SK-N-SH treated with all-trans-retinoic acid at 6 μM for 48 hours (cell line): ENCODE measurements at regions not wholly inside any gene's neighbourhood (a gene's known extent, or its start where the extent isn't known, plus 50 kb on each side); places are given as distances from the start of the nearest gene placed in this dataset.

Experiments
- ATAC-seq: fragments of 200-7000 bp; cut with Tn5 transposase; 3 replicates; pipeline ENCODE4 v1.9.1; 2020; ENCODE audit warnings: mild to moderate bottlenecking, moderate library complexity
- ARNTL ChIP-seq: fragments of 450-650 bp; formaldehyde crosslinking; IDR thresholded peaks from 2 replicates; pipeline ENCODE4 v1.5.0; 2020; ENCODE audit warnings: low read depth, mild to moderate bottlenecking, moderate library complexity, borderline replicate concordance
- BACH2 ChIP-seq: fragments of 250-450 bp; sonication (Bioruptor Pico); IDR thresholded peaks from 2 replicates; pipeline ENCODE4 v1.9.0; 2021; ENCODE audit warnings: mild to moderate bottlenecking, borderline replicate concordance
- CSDC2 ChIP-seq: fragments of 250-450 bp; sonication (Bioruptor Pico); IDR thresholded peaks from 2 replicates; pipeline ENCODE4 v1.5.0; 2020; ENCODE audit warnings: mild to moderate bottlenecking, moderate library complexity
- ESRRG ChIP-seq: fragments of 250-450 bp; sonication (Bioruptor Pico); IDR thresholded peaks from 2 replicates; pipeline ENCODE4 v1.6.1; 2021; ENCODE audit warnings: mild to moderate bottlenecking
- GLIS3 ChIP-seq: fragments of 250-450 bp; sonication (Bioruptor Pico); IDR thresholded peaks from 2 replicates; pipeline ENCODE4 v1.5.0; 2020; ENCODE audit warnings: mild to moderate bottlenecking, moderate library complexity
- ISL1 ChIP-seq: fragments of 250-450 bp; sonication (Bioruptor Pico); IDR thresholded peaks from 2 replicates; pipeline ENCODE4 v2.1.2; 2022; ENCODE audit warnings: mild to moderate bottlenecking, moderate library complexity
- OSR1 ChIP-seq: fragments of 250-450 bp; sonication (Bioruptor Pico); IDR thresholded peaks from 2 replicates; pipeline ENCODE4 v1.8.0; 2022; ENCODE audit warnings: moderate library complexity, mild to moderate bottlenecking, inconsistent platforms
- PPARA ChIP-seq: fragments of 250-450 bp; sonication (Bioruptor Pico); IDR thresholded peaks from 2 replicates; pipeline ENCODE4 v1.5.0; 2020; ENCODE audit warnings: mild to moderate bottlenecking, borderline replicate concordance
- RARB ChIP-seq: fragments of 250-450 bp; sonication (Bioruptor Pico); IDR thresholded peaks from 2 replicates; pipeline ENCODE4 v1.8.0; 2021; ENCODE audit warnings: mild to moderate bottlenecking, moderate library complexity
- SNAI2 ChIP-seq: fragments of 250-450 bp; sonication (Bioruptor Pico); IDR thresholded peaks from 2 replicates; pipeline ENCODE4 v1.5.0; 2020; ENCODE audit warnings: mild to moderate bottlenecking, moderate library complexity
- TCF4 ChIP-seq: fragments of 250-450 bp; sonication (Bioruptor Pico); IDR thresholded peaks from 2 replicates; pipeline ENCODE4 v1.8.0; 2021; ENCODE audit warnings: mild to moderate bottlenecking, moderate library complexity, borderline replicate concordance
- TOX ChIP-seq: fragments of 250-450 bp; sonication (Bioruptor Pico); IDR thresholded peaks from 2 replicates; pipeline ENCODE4 v1.8.0; 2021; ENCODE audit warnings: mild to moderate bottlenecking, moderate library complexity, borderline replicate concordance
- ZC3H10 ChIP-seq: fragments of 250-450 bp; sonication (Bioruptor Pico); IDR thresholded peaks from 2 replicates; pipeline ENCODE4 v1.5.1; 2021; ENCODE audit warnings: mild to moderate bottlenecking, moderate library complexity
- ZFP3 ChIP-seq: fragments of 250-450 bp; sonication (Bioruptor Pico); IDR thresholded peaks from 2 replicates; pipeline ENCODE4 v1.5.0; 2020; ENCODE audit warnings: mild to moderate bottlenecking, moderate library complexity
- ZNF70 ChIP-seq: fragments of 450-650 bp; formaldehyde crosslinking; IDR thresholded peaks from 2 replicates; pipeline ENCODE4 v1.5.0; 2020; ENCODE audit warnings: mild to moderate bottlenecking, moderate library complexity
- ZNF8 ChIP-seq: fragments of 450-650 bp; formaldehyde crosslinking; IDR thresholded peaks from 2 replicates; pipeline ENCODE4 v1.5.0; 2020; ENCODE audit warnings: mild to moderate bottlenecking, moderate library complexity
- TF ChIP-seq, protein P1 (sequence below): fragments of 250-450 bp; sonication (Bioruptor Pico); IDR thresholded peaks from 2 replicates; pipeline ENCODE4 v1.5.1; 2021; ENCODE audit warnings: mild to moderate bottlenecking, moderate library complexity
- TF ChIP-seq, protein P2 (sequence below): fragments of 250-450 bp; sonication (Bioruptor Pico); IDR thresholded peaks from 2 replicates; pipeline ENCODE4 v1.5.1; 2020; ENCODE audit warnings: low read depth, mild to moderate bottlenecking, moderate library complexity
- TF ChIP-seq, protein P3 (sequence below): fragments of 250-450 bp; sonication (Bioruptor Pico); IDR thresholded peaks from 2 replicates; pipeline ENCODE4 v1.5.0; 2020; ENCODE audit warnings: mild to moderate bottlenecking, moderate library complexity
- TF ChIP-seq, protein P4 (sequence below): fragments of 250-450 bp; sonication (Bioruptor Pico); IDR thresholded peaks from 2 replicates; pipeline ENCODE4 v1.8.0; 2020; ENCODE audit warnings: mild to moderate bottlenecking, moderate library complexity, borderline replicate concordance

DNA sequence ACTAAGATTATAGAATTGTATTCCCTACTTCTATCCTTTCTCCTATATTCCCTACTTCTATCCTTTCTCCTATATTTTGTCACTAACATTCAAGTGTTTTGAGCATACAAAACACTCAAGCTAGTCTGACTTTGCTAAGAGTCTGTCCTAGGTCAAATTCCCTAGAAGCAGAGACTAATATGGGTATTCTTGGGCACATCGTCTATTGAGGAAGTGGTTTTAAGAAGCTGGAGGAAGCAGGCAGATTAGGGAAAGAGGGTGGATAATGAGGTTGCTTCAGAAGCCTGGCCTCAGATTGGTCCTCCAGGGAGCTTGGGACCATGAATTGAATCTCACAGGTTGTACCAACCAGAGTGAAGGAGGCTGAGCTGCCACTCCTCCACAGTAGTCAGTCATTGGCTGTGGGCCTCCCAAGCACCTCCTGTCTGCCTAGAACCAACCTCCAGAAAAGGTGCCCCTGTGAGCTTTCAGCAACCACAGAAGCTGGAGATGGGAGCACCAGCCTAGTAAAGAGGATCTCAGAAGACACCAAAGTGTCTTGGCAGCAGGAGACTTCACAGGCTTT, 295.9 kb upstream of the PHF14 start:
- no peak for ATAC-seq
- TF ChIP-seq, protein P1, sequence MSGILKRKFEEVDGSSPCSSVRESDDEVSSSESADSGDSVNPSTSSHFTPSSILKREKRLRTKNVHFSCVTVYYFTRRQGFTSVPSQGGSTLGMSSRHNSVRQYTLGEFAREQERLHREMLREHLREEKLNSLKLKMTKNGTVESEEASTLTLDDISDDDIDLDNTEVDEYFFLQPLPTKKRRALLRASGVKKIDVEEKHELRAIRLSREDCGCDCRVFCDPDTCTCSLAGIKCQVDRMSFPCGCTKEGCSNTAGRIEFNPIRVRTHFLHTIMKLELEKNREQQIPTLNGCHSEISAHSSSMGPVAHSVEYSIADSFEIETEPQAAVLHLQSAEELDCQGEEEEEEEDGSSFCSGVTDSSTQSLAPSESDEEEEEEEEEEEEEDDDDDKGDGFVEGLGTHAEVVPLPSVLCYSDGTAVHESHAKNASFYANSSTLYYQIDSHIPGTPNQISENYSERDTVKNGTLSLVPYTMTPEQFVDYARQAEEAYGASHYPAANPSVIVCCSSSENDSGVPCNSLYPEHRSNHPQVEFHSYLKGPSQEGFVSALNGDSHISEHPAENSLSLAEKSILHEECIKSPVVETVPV (CRISPR knock-in tag), result no peak
- TF ChIP-seq TOX (CRISPR knock-in tag) (no peak), ESRRG (CRISPR knock-in tag) (no peak), ZNF70 (CRISPR knock-in tag) (no peak), RARB (no peak), CSDC2 (CRISPR knock-in tag) (no peak), OSR1 (CRISPR knock-in tag) (no peak), ZC3H10 (CRISPR knock-in tag) (no peak), ISL1 (CRISPR knock-in tag) (no peak), SNAI2 (no peak), PPARA (CRISPR knock-in tag) (no peak), ZFP3 (CRISPR knock-in tag) (no peak), ARNTL (CRISPR knock-in tag) (no peak)
- TF ChIP-seq, protein P2, sequence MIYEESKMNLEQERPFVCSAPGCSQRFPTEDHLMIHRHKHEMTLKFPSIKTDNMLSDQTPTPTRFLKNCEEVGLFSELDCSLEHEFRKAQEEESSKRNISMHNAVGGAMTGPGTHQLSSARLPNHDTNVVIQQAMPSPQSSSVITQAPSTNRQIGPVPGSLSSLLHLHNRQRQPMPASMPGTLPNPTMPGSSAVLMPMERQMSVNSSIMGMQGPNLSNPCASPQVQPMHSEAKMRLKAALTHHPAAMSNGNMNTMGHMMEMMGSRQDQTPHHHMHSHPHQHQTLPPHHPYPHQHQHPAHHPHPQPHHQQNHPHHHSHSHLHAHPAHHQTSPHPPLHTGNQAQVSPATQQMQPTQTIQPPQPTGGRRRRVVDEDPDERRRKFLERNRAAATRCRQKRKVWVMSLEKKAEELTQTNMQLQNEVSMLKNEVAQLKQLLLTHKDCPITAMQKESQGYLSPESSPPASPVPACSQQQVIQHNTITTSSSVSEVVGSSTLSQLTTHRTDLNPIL (CRISPR knock-in tag), result no peak
- TF ChIP-seq, protein P3, sequence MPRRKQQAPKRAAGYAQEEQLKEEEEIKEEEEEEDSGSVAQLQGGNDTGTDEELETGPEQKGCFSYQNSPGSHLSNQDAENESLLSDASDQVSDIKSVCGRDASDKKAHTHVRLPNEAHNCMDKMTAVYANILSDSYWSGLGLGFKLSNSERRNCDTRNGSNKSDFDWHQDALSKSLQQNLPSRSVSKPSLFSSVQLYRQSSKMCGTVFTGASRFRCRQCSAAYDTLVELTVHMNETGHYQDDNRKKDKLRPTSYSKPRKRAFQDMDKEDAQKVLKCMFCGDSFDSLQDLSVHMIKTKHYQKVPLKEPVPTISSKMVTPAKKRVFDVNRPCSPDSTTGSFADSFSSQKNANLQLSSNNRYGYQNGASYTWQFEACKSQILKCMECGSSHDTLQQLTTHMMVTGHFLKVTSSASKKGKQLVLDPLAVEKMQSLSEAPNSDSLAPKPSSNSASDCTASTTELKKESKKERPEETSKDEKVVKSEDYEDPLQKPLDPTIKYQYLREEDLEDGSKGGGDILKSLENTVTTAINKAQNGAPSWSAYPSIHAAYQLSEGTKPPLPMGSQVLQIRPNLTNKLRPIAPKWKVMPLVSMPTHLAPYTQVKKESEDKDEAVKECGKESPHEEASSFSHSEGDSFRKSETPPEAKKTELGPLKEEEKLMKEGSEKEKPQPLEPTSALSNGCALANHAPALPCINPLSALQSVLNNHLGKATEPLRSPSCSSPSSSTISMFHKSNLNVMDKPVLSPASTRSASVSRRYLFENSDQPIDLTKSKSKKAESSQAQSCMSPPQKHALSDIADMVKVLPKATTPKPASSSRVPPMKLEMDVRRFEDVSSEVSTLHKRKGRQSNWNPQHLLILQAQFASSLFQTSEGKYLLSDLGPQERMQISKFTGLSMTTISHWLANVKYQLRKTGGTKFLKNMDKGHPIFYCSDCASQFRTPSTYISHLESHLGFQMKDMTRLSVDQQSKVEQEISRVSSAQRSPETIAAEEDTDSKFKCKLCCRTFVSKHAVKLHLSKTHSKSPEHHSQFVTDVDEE (CRISPR knock-in tag), result no peak

DNA sequence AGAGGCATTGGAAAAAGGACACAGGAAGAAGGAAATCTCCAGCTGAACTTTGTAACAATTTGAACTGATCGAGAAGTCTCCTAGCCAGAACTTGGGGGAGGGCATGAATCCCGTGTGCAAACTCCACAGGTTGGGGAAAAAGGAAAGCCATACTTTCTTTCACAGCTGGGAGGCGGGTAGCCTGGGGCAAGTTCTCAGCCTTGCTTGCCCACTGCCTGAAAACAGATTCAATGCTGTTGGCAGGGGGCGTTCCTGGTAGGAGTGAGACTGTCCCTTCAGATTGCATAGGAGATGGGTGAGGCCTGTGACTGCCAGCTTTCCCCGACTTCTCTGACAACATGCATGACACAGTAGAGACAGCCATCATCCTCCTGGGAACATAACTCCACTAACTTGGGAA, 289.1 kb upstream of the PHF14 start:
- no peak for ATAC-seq
- TF ChIP-seq TOX (CRISPR knock-in tag) (no peak), ISL1 (CRISPR knock-in tag) (no peak), RARB (no peak), PPARA (CRISPR knock-in tag) (no peak), CSDC2 (CRISPR knock-in tag) (no peak), OSR1 (CRISPR knock-in tag) (no peak), SNAI2 (no peak), TCF4 (CRISPR knock-in tag) (no peak), BACH2 (CRISPR knock-in tag) (no peak), ZNF8 (no peak)
- TF ChIP-seq, protein P4, sequence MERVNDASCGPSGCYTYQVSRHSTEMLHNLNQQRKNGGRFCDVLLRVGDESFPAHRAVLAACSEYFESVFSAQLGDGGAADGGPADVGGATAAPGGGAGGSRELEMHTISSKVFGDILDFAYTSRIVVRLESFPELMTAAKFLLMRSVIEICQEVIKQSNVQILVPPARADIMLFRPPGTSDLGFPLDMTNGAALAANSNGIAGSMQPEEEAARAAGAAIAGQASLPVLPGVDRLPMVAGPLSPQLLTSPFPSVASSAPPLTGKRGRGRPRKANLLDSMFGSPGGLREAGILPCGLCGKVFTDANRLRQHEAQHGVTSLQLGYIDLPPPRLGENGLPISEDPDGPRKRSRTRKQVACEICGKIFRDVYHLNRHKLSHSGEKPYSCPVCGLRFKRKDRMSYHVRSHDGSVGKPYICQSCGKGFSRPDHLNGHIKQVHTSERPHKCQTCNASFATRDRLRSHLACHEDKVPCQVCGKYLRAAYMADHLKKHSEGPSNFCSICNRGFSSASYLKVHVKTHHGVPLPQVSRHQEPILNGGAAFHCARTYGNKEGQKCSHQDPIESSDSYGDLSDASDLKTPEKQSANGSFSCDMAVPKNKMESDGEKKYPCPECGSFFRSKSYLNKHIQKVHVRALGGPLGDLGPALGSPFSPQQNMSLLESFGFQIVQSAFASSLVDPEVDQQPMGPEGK (CRISPR knock-in tag), result no peak
- TF ChIP-seq, protein P1 (CRISPR knock-in tag), result no peak
- TF ChIP-seq, protein P2 (CRISPR knock-in tag), result no peak

DNA sequence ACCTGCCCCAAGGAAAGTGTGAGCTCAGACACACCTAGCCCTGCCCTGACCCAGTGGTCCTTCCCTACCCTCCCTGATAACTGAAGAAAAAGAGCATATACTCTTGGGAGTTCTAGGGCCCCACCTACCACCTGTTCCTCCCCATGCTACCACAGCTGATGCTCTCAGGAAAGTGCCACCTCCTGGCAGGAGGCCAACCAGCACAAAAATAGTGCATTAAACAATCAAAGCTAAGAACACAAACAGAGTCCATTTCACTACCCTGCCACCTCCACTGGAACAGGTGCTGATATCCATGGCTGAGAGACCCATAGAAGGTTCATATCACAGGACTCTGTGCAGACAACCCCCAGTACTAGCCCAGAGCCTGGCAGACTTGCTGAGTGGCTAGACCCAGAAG, 288.6 kb upstream of the PHF14 start:
- no peak for TF ChIP-seq GLIS3 (CRISPR knock-in tag)
- TF ChIP-seq, protein P1 (CRISPR knock-in tag), result no peak
- no peak for TF ChIP-seq ISL1 (CRISPR knock-in tag)
- TF ChIP-seq, protein P3 (CRISPR knock-in tag), result no peak
- ATAC-seq, result no peak
